CD4-positive, alpha-beta memory T cell (primary cell): ENCODE measurements at regions not wholly inside any gene's neighbourhood (a gene's known extent, or its start where the extent isn't known, plus 50 kb on each side); places are given as distances from the start of the nearest gene placed in this dataset.
"Not testable (repeated sequence)": the region's sequence is repeated elsewhere in the genome, so short reads cannot be mapped to it uniquely, and the experiment has no call there.

Experiments
- CTCF ChIA-PET: fragments of 350-600 bp; sonication (Branson Sonifier 250); formaldehyde crosslinking; loops from one replicate; lab custom pipeline; 2021; ENCODE audit warnings: inconsistent platforms; ENCODE audit not compliant: partially characterized antibody; lab: Charles Lee
- POLR2A ChIA-PET: fragments of 350-600 bp; sonication (Branson Sonifier 250); formaldehyde crosslinking; loops from one replicate; lab custom pipeline; 2021; ENCODE audit not compliant: partially characterized antibody; lab: Charles Lee
- DNase-seq, 5 donors: peaks; one replicate each; pipeline versions ENCODE4 v3.0.0 to v3.0.0-alpha.2; 2020 to 2022; ENCODE audit warnings: mixed read lengths in 1 of 5
- H3K27ac ChIP-seq: one replicate; pipeline ENCODE4 v1.7.0; 2013; ENCODE audit warnings: low read depth, low read length
- H3K27me3 ChIP-seq: 2 replicates; pipeline ENCODE4 v1.7.0; 2013; ENCODE audit warnings: mild to moderate bottlenecking, low read length, moderate library complexity; ENCODE audit not compliant: insufficient read depth
- H3K36me3 ChIP-seq: 2 replicates; pipeline ENCODE4 v1.7.0; 2013; ENCODE audit warnings: mild to moderate bottlenecking, low read length, moderate library complexity; ENCODE audit not compliant: insufficient read depth
- H3K4me1 ChIP-seq: 2 replicates; pipeline ENCODE4 v1.7.0; 2013; ENCODE audit warnings: mild to moderate bottlenecking, low read length, moderate library complexity; ENCODE audit not compliant: insufficient read depth
- H3K4me3 ChIP-seq, 2 donors: one replicate each; pipeline ENCODE4 v1.7.0; 2013; ENCODE audit warnings: low read length in 2 of 2, mild to moderate bottlenecking in 1 of 2
- H3K9me3 ChIP-seq, 2 donors: one replicate each; pipeline ENCODE4 v1.7.0; 2013; ENCODE audit warnings: low read length in 2 of 2, control low read depth in 1 of 2; ENCODE audit not compliant: control insufficient read depth in 1 of 2
- H3K27ac Mint-ChIP-seq, 7 donors: one replicate each; pipeline ENCODE4 v1.8.0; 2020 to 2021; ENCODE audit warnings: mixed read lengths in 7 of 7, mild to moderate bottlenecking in 6 of 7, inconsistent platforms in 3 of 7, moderate library complexity in 3 of 7
- H3K27me3 Mint-ChIP-seq, 2 donors: one replicate each; pipeline ENCODE4 v1.8.0; 2020 to 2021; ENCODE audit warnings: mixed read lengths in 2 of 2
- H3K36me3 Mint-ChIP-seq, 2 donors: one replicate each; pipeline ENCODE4 v1.8.0; 2020 to 2021; ENCODE audit warnings: mixed read lengths in 2 of 2, inconsistent platforms in 1 of 2, mild to moderate bottlenecking in 1 of 2
- H3K4me1 Mint-ChIP-seq, 4 donors: one replicate each; pipeline ENCODE4 v1.8.0; 2020 to 2021; ENCODE audit warnings: mixed read lengths in 4 of 4, mild to moderate bottlenecking in 1 of 4
- H3K4me3 Mint-ChIP-seq, 8 donors: one replicate each; pipeline ENCODE4 v1.8.0; 2020 to 2021; ENCODE audit warnings: mixed read lengths in 8 of 8, mild to moderate bottlenecking in 7 of 8, moderate library complexity in 6 of 8, inconsistent platforms in 3 of 8
- H3K9me3 Mint-ChIP-seq, 8 donors: one replicate each; pipeline ENCODE4 v1.8.0; 2020 to 2021; ENCODE audit warnings: mixed read lengths in 8 of 8, mild to moderate bottlenecking in 5 of 8, inconsistent platforms in 3 of 8, moderate library complexity in 1 of 8
- intact Hi-C: fragments of 100-400 bp; cut with micrococcal nuclease; formaldehyde crosslinking; loops from one replicate; pipeline ENCODE4 v1.15.1; 2023

GRCh38 chr5:51802551-51803184 lies 419.4 kb downstream of the ISL1 start:
- H3K4me1 ChIP-seq, result no peaks in the 10 kb centered on the region
- ChIA-PET POLR2A (no interaction called here), CTCF (no interaction called here)
- Mint-ChIP-seq H3K27me3 (no peaks in the 10 kb centered on the region), H3K4me3 (no peak overlapping the region), H3K27ac (no peak overlapping the region), H3K4me1 (no peaks in the 10 kb centered on the region), H3K36me3 (no peaks in the 10 kb centered on the region), H3K9me3 (peaks cover 0 to 9% (median 3%) of the 10 kb centered on the region in 8 donors)
- no peak overlapping the region for H3K4me3 ChIP-seq
- H3K27me3 ChIP-seq, result no peaks in the 10 kb centered on the region
- intact Hi-C loops, result no loop called here
- H3K27ac ChIP-seq, result no peak overlapping the region
- DNase-seq, result no peak
- no peaks in the 10 kb centered on the region for H3K36me3 ChIP-seq
- no peaks in the 10 kb centered on the region for H3K9me3 ChIP-seq

GRCh38 chr5:51806677-51807076 lies 423.4 kb downstream of the ISL1 start:
- CTCF ChIA-PET, result no interaction called here
- H3K36me3 ChIP-seq, result no peaks in the 10 kb centered on the region
- intact Hi-C loops, result no loop called here

GRCh38 chr5:51810592-51810991 lies 427.3 kb downstream of the ISL1 start:
- DNase-seq, result no peak
- no peaks in the 10 kb centered on the region for H3K4me1 Mint-ChIP-seq

More at GRCh38 chr5:51806677-51807076, 423.4 kb downstream of the ISL1 start:
- H3K36me3 Mint-ChIP-seq, result no peaks in the 10 kb centered on the region
- no peaks in the 10 kb centered on the region for H3K27me3 ChIP-seq
- DNase-seq, result no peak
- H3K27ac ChIP-seq, result no peak overlapping the region
- H3K9me3 ChIP-seq, result no peaks in the 10 kb centered on the region
- H3K4me3 Mint-ChIP-seq, result no peak overlapping the region
- H3K4me1 Mint-ChIP-seq, result no peaks in the 10 kb centered on the region
- H3K4me1 ChIP-seq, result no peaks in the 10 kb centered on the region
- H3K9me3 Mint-ChIP-seq, result peaks cover 0 to 10% (median 3%) of the 10 kb centered on the region in 8 donors
- POLR2A ChIA-PET, result no interaction called here
- no peaks in the 10 kb centered on the region for H3K27me3 Mint-ChIP-seq
- no peak overlapping the region for H3K27ac Mint-ChIP-seq
- no peak overlapping the region for H3K4me3 ChIP-seq

DNA sequence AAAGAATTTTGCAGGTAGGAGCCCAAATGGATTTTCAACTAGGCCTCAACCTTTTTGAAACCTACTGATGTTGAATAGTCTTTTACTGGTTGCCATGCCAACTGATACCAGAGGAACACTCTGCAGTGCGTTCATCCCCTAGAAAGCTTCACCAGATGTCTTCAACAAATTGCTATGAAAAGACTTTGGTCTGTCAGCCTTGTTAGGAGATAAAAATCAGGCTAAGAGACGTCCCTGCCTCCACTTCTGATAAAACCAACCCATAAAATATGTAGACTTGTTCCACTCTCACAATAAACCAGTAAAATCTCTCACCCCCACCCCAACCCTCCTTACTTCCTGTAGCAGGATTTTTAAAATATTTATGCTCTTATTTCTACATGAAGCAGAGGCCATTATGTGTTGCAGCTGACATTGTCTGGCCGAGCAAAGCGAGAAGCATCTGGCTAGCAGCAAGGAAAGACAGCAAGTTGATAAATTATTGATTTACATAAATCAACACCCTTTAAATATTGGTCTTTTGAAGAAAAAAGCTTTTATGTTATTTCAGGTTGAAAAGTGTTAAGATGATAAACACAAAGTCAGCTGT lies 428.7 kb downstream of the ISL1 start:
- Mint-ChIP-seq H3K9me3 (peaks cover 0 to 12% (median 5%) of the 10 kb centered on the region in 8 donors), H3K4me3 (no peak overlapping the region), H3K27me3 (no peaks in the 10 kb centered on the region), H3K4me1 (no peaks in the 10 kb centered on the region), H3K36me3 (no peaks in the 10 kb centered on the region), H3K27ac (no peak overlapping the region)
- intact Hi-C loops, result no loop called here
- H3K27ac ChIP-seq, result no peak overlapping the region
- H3K4me3 ChIP-seq, result no peak overlapping the region
- CTCF ChIA-PET, result no interaction called here
- H3K9me3 ChIP-seq, result no peaks in the 10 kb centered on the region
- DNase-seq, result no peak
- no peaks in the 10 kb centered on the region for H3K27me3 ChIP-seq
- no peaks in the 10 kb centered on the region for H3K36me3 ChIP-seq
- POLR2A ChIA-PET, result no interaction called here
- H3K4me1 ChIP-seq, result no peaks in the 10 kb centered on the region

More at GRCh38 chr5:51810592-51810991, 427.3 kb downstream of the ISL1 start:
- Mint-ChIP-seq H3K9me3 (peaks cover 0 to 10% (median 3%) of the 10 kb centered on the region in 8 donors), H3K36me3 (no peaks in the 10 kb centered on the region), H3K27ac (no peak overlapping the region), H3K27me3 (no peaks in the 10 kb centered on the region), H3K4me3 (no peak overlapping the region)
- Histone ChIP-seq H3K27me3 (no peaks in the 10 kb centered on the region), H3K4me3 (no peak overlapping the region), H3K9me3 (no peaks in the 10 kb centered on the region), H3K36me3 (no peaks in the 10 kb centered on the region), H3K4me1 (no peaks in the 10 kb centered on the region), H3K27ac (no peak overlapping the region)
- CTCF ChIA-PET, result no interaction called here
- POLR2A ChIA-PET, result no interaction called here
- intact Hi-C loops, result no loop called here

DNA sequence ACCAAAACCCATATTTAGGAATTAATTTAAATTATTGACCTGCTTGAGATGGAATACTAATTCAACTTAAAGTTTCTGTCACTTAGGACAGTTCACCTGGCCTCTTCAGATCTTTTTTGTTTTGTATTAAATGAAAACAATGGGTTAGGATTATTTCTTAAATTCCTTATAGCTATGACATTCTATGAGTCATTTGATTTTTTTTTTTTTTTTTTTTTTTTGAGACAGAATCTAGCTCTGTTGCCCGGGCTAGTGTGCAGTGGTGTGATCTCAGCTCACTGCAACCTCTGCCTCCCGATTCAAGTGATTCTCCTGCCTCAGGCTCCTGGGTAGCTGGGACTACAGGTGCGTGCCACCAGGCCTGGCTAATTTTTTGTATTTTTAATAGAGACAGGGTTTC lies 431.6 kb downstream of the ISL1 start:
- H3K4me1 Mint-ChIP-seq, H3K4me1 ChIP-seq, POLR2A ChIA-PET, intact Hi-C loops, H3K27ac Mint-ChIP-seq, H3K27ac ChIP-seq, H3K27me3 Mint-ChIP-seq, CTCF ChIA-PET, H3K27me3 ChIP-seq, H3K9me3 ChIP-seq, H3K4me3 ChIP-seq, H3K4me3 Mint-ChIP-seq, H3K36me3 Mint-ChIP-seq, DNase-seq, H3K36me3 ChIP-seq: not testable (repeated sequence)
- peaks cover 0 to 12% (median 4%) of the 10 kb centered on the region in 8 donors for H3K9me3 Mint-ChIP-seq

- Histone ChIP-seq H3K36me3 (no peaks in the 10 kb centered on the region), H3K27ac (no peak overlapping the region), H3K4me3 (no peak overlapping the region), H3K9me3 (no peaks in the 10 kb centered on the region), H3K27me3 (no peaks in the 10 kb centered on the region), H3K4me1 (no peaks in the 10 kb centered on the region)
- Mint-ChIP-seq H3K9me3 (peaks cover 0 to 16% (median 7%) of the 10 kb centered on the region in 8 donors), H3K4me3 (no peak overlapping the region), H3K27me3 (no peaks in the 10 kb centered on the region), H3K36me3 (no peaks in the 10 kb centered on the region), H3K27ac (no peak overlapping the region), H3K4me1 (no peaks in the 10 kb centered on the region)
- ChIA-PET POLR2A (no interaction called here), CTCF (no interaction called here)
- DNase-seq, result peak in 1 of 5 donors; percentile 32
- intact Hi-C loops, result no loop called here
Measured at GRCh38 chr5:51816427-51816826, 433.2 kb downstream of the ISL1 start.

DNA sequence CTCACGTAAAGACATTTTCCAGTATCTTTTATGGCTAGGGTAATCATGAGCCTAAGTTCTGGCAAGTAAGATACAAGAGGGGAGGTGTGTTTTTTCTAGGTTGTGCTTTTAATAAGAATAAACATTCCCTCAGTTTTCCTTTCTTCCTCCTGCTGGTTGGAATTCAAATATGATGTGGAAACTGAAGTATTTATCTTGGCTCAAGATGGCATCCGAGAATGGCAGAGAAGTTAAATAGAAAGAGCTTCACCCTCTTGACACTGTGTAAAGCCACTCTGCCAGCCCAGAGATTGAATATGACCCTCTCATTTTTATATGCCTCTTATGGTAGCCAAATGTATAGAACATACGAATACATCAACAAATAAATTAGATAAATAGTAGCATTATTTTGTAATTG lies 438.4 kb downstream of the ISL1 start:
- H3K4me3 Mint-ChIP-seq, result no peak overlapping the region
- no peak overlapping the region for H3K27ac ChIP-seq
- no peak overlapping the region for H3K27ac Mint-ChIP-seq
- H3K4me3 ChIP-seq, result no peak overlapping the region
- H3K4me1 ChIP-seq, result no peaks in the 10 kb centered on the region
- H3K4me1 Mint-ChIP-seq, result no peaks in the 10 kb centered on the region
- DNase-seq, result no peak
- ChIA-PET CTCF (no interaction called here), POLR2A (no interaction called here)
- intact Hi-C loops, result no loop called here
- H3K36me3 ChIP-seq, result no peaks in the 10 kb centered on the region
- H3K9me3 ChIP-seq, result no peaks in the 10 kb centered on the region
- no peaks in the 10 kb centered on the region for H3K27me3 ChIP-seq
- H3K9me3 Mint-ChIP-seq, result peaks cover 0 to 14% (median 0%) of the 10 kb centered on the region in 8 donors
- no peaks in the 10 kb centered on the region for H3K27me3 Mint-ChIP-seq
- no peaks in the 10 kb centered on the region for H3K36me3 Mint-ChIP-seq
